ENCODE measurements at regions not wholly inside any gene's neighbourhood (a gene's known extent, or its start where the extent isn't known, plus 50 kb on each side); places are given as distances from the start of the nearest gene placed in this dataset.

DNA sequence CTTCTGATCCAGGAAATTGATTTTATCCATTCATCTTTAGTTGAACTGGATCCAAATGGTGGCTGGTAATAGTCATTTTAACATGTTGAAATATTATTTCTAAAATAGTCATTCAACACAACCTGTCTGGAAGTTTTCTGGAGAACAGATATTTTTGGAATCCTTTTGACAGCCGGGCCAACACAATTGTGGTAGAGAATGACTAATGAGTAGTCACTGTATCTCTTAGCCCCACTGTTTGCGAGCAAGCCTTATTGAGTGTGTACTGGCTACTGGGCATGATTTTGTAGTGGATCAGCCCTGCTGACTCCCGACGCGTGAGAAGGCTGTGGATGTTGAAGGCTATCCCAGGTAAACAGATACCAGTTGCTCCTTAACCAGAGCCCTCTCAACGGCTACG is 383.4 kb downstream of the ZNF536 start:
- H3K23me2 ChIP-seq (ENCODE audit: low read depth, low read length) = no peaks in the 10 kb centered on the region
- no peak overlapping the region for H3K4ac ChIP-seq (replicated peaks; ENCODE audit: insufficient read length, low read depth, low read length)
- no peak overlapping the region for H4K91ac ChIP-seq (replicated peaks; ENCODE audit: insufficient read length, low read length)
- no peak overlapping the region for H2AFZ ChIP-seq (ENCODE audit: low read length)
- no peaks in the 10 kb centered on the region for H3K79me1 ChIP-seq (ENCODE audit: low read depth, low read length)
- no peak overlapping the region for H3K4me3 ChIP-seq (ENCODE audit: extremely low read depth in 1 of 4, insufficient read depth in 2 of 4, low read depth in 3 of 4, low read length in 4 of 4)
- no peak overlapping the region for H3K9ac ChIP-seq (replicated peaks in 1 of 4; ENCODE audit: extremely low read depth in 1 of 4, low read depth in 3 of 4, low read length in 3 of 4)
- WGBS, 2 experiments (ENCODE audit: extremely low coverage in 1 of 2, insufficient coverage in 1 of 2, insufficient read length in 1 of 2, insufficient replicate concordance in 2 of 2, low coverage in 1 of 2, low lambda C conversion rate in 2 of 2, missing lambda C conversion rate in 1 of 2) = 87% methylated on average over 7 of the region's 7 CpGs; no CpG with 5 or more reads in 1 of the 2 experiments
- FAIRE-seq (no peak), DNase-seq (ENCODE audit: low read depth in 1 of 2, low spot score in 2 of 2) (no peak)
- H3K9me3 ChIP-seq (ENCODE audit: insufficient read depth in 2 of 2, low read depth in 1 of 2, low read length in 1 of 2) = no peaks in the 10 kb centered on the region
- no peak overlapping the region for H2BK20ac ChIP-seq (ENCODE audit: low read length)
- H2BK12ac ChIP-seq (ENCODE audit: low read depth, low read length) = no peak overlapping the region
- H4K5ac ChIP-seq (ENCODE audit: insufficient read length, low read depth, low read length) = no peak overlapping the region
- no peak overlapping the region for H2BK5ac ChIP-seq (ENCODE audit: low read depth, low read length)
- H2BK15ac ChIP-seq (ENCODE audit: low read length) = no peak overlapping the region
- no peaks in the 10 kb centered on the region for H4K20me1 ChIP-seq (replicated peaks in 1 of 2; ENCODE audit: control insufficient read depth in 1 of 2, insufficient read depth in 2 of 2, low read length in 2 of 2)
- no peak overlapping the region for H3K56ac ChIP-seq (replicated peaks; ENCODE audit: insufficient read length, low read depth, low read length)
- H3K27ac ChIP-seq (ENCODE audit: low read depth, low read length) = no peak overlapping the region
- CTCF ChIA-PET (ENCODE audit: partially characterized antibody) = no interaction called here
- no peak for TF ChIP-seq SIN3A (conservative IDR thresholded peaks at IDR 0.05 in 1 of 2, IDR thresholded peaks at IDR 0.05 in 1 of 2; ENCODE audit: low read depth in 1 of 2, low read length in 2 of 2)
- TF ChIP-seq, protein P1, sequence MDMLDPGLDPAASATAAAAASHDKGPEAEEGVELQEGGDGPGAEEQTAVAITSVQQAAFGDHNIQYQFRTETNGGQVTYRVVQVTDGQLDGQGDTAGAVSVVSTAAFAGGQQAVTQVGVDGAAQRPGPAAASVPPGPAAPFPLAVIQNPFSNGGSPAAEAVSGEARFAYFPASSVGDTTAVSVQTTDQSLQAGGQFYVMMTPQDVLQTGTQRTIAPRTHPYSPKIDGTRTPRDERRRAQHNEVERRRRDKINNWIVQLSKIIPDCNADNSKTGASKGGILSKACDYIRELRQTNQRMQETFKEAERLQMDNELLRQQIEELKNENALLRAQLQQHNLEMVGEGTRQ (IDR thresholded peaks at IDR 0.05; ENCODE audit: low read length) = no peak
- no peak for TF ChIP-seq TAF7 (optimal IDR thresholded peaks at IDR 0.05; ENCODE audit: borderline replicate concordance, low read depth, low read length)
- no peak for TF ChIP-seq RXRA (IDR thresholded peaks at IDR 0.05; ENCODE audit: insufficient read depth, low read depth, low read length)
- no peak for TF ChIP-seq CHD2 (IDR thresholded peaks at IDR 0.05; ENCODE audit: low read length)
- TF ChIP-seq BCL11A (IDR thresholded peaks at IDR 0.05; ENCODE audit: low read depth in 2 of 2, low read length in 2 of 2) = no peak
- no peak for TF ChIP-seq CREB1 (IDR thresholded peaks at IDR 0.05)
- no peak for TF ChIP-seq GTF2F1 (IDR thresholded peaks at IDR 0.05; ENCODE audit: borderline replicate concordance, low read depth, low read length)
- TF ChIP-seq JUN (IDR thresholded peaks at IDR 0.05; ENCODE audit: low read depth, low read length) = no peak
- no peak for TF ChIP-seq BACH1 (IDR thresholded peaks at IDR 0.05; ENCODE audit: low read length)
- no peak for TF ChIP-seq TBP (IDR thresholded peaks at IDR 0.05; ENCODE audit: low read depth, low read length)
- no peak for TF ChIP-seq POLR2A (IDR thresholded peaks at IDR 0.05; ENCODE audit: control extremely low read depth in 1 of 2, low read depth in 2 of 2, low read length in 2 of 2)
- no peaks in the 10 kb centered on the region for H3K79me2 ChIP-seq (ENCODE audit: control insufficient read depth in 1 of 2, insufficient read depth in 2 of 2, low read length in 2 of 2)
- POLR2A ChIA-PET (ENCODE audit: partially characterized antibody) = no interaction called here
- H3K36me3 ChIP-seq (ENCODE audit: control insufficient read depth in 2 of 4, insufficient read depth in 4 of 4, low read length in 3 of 4) = no peaks in the 10 kb centered on the region
- no peak overlapping the region for H3K14ac ChIP-seq (ENCODE audit: insufficient read length)
- H3K27me3 ChIP-seq (replicated peaks in 1 of 4; ENCODE audit: control insufficient read depth in 3 of 4, extremely low read depth in 1 of 4, insufficient read depth in 3 of 4, low read length in 3 of 4) = no peaks in the 10 kb centered on the region
- H3K23ac ChIP-seq (ENCODE audit: insufficient read length) = no peak overlapping the region
- no peaks in the 10 kb centered on the region for H3K4me1 ChIP-seq (replicated peaks in 1 of 4; ENCODE audit: control insufficient read depth in 3 of 4, insufficient read depth in 4 of 4, low read length in 3 of 4)
- no peak overlapping the region for H3K4me2 ChIP-seq (ENCODE audit: insufficient read depth in 1 of 2, low read depth in 2 of 2, low read length in 2 of 2)
- no peak overlapping the region for H3K18ac ChIP-seq (ENCODE audit: extremely low read depth, low read length)
- no peak overlapping the region for H2AK5ac ChIP-seq (ENCODE audit: low read depth, low read length)
- H2BK120ac ChIP-seq (replicated peaks; ENCODE audit: low read depth, low read length) = no peak overlapping the region
- H4K8ac ChIP-seq (ENCODE audit: extremely low read depth, insufficient read depth, low read length) = no peak overlapping the region
